IMR-90 (cell line): ENCODE measurements at regions not wholly inside any gene's neighbourhood (a gene's known extent, or its start where the extent isn't known, plus 50 kb on each side); places are given as distances from the start of the nearest gene placed in this dataset.

Source experiments
- ATAC-seq: fragments of 200-7000 bp; cut with Tn5 transposase; 2 replicates; pipeline ENCODE4 v1.9.1; 2020; ENCODE audit warnings: low read depth, mild to moderate bottlenecking, moderate library complexity
- BruUV-seq: library from RNA; stranded (reverse); fragments of 400-500 nt; replicated peaks from 2 replicates; lab custom pipeline; 2021; lab: Mats Ljungman, UMichigan
- CTCF ChIA-PET: fragments of 300-600 bp; formaldehyde crosslinking; extraction: SDS; loops from one replicate; lab custom pipeline; 2021; ENCODE audit warnings: antibody characterized with exemption; lab: Yijun Ruan, JAX
- POLR2A ChIA-PET: fragments of 300-600 bp; sonication (Branson Sonifier 250); formaldehyde crosslinking; loops from one replicate; lab custom pipeline; 2022; ENCODE audit warnings: antibody characterized with exemption; ENCODE audit not compliant: unreplicated experiment; lab: Charles Lee
- DNase-seq: peaks from one replicate; pipeline ENCODE4 v3.0.0; 2013
- H2AFZ ChIP-seq: replicated peaks from 2 replicates; pipeline ENCODE3; 2013; ENCODE audit warnings: low read length, mild to moderate bottlenecking; ENCODE audit not compliant: poor library complexity
- H2AK5ac ChIP-seq: 2 replicates; pipeline ENCODE4 v1.6.1; 2013; ENCODE audit warnings: low read depth, low read length, inconsistent platforms
- H2AK9ac ChIP-seq: replicated peaks from 2 replicates; pipeline ENCODE3; 2013; ENCODE audit warnings: mild to moderate bottlenecking, low read depth, low read length, moderate library complexity; ENCODE audit not compliant: poor library complexity
- H2BK120ac ChIP-seq: 2 replicates; pipeline ENCODE4 v1.6.1; 2013; ENCODE audit warnings: low read depth, low read length, inconsistent platforms
- H2BK15ac ChIP-seq: 3 replicates; pipeline ENCODE4 v1.6.1; 2013; ENCODE audit warnings: low read depth, low read length, inconsistent platforms
- H2BK20ac ChIP-seq: 2 replicates; pipeline ENCODE4 v1.6.1; 2013; ENCODE audit warnings: low read depth, mild to moderate bottlenecking, inconsistent platforms, low read length, moderate library complexity
- H2BK5ac ChIP-seq: 2 replicates; pipeline ENCODE4 v1.6.1; 2013; ENCODE audit warnings: mild to moderate bottlenecking, low read depth, low read length, inconsistent platforms; ENCODE audit not compliant: poor library complexity, severe bottlenecking
- H3K14ac ChIP-seq: replicated peaks from 2 replicates; pipeline ENCODE4 v1.6.1; 2013; ENCODE audit warnings: low read depth, low read length, inconsistent platforms
- H3K18ac ChIP-seq: 2 replicates; pipeline ENCODE4 v1.6.1; 2013; ENCODE audit warnings: low read depth, low read length, control low read depth
- H3K23ac ChIP-seq: 2 replicates; pipeline ENCODE4 v1.6.1; 2013; ENCODE audit warnings: low read depth, low read length, inconsistent platforms
- H3K27ac ChIP-seq: 2 replicates; pipeline ENCODE4 v1.5.1; 2013; ENCODE audit warnings: mild to moderate bottlenecking, control low read depth, low read length; ENCODE audit not compliant: insufficient read depth
- H3K27me3 ChIP-seq: 2 replicates; pipeline ENCODE4 v1.6.1; 2013; ENCODE audit warnings: low read length; ENCODE audit not compliant: control insufficient read depth, insufficient read depth
- H3K36me3 ChIP-seq: 2 replicates; pipeline ENCODE4 v1.6.1; 2013; ENCODE audit warnings: low read length, mixed read lengths; ENCODE audit not compliant: control insufficient read depth, insufficient read depth
- H3K4ac ChIP-seq: 2 replicates; pipeline ENCODE4 v1.6.1; 2013; ENCODE audit warnings: low read depth, low read length, inconsistent platforms
- H3K4me1 ChIP-seq: 2 replicates; pipeline ENCODE4 v1.6.1; 2013; ENCODE audit warnings: low read length, mixed read lengths; ENCODE audit not compliant: control insufficient read depth, insufficient read depth
- H3K4me2 ChIP-seq: 2 replicates; pipeline ENCODE4 v1.6.1; 2013; ENCODE audit warnings: low read depth, mild to moderate bottlenecking, control low read depth, low read length, moderate library complexity
- H3K4me3 ChIP-seq: 2 replicates; pipeline ENCODE4 v1.5.1; 2013; ENCODE audit warnings: low read depth, mild to moderate bottlenecking, control low read depth, low read length, moderate library complexity; ENCODE audit not compliant: insufficient read depth
- H3K56ac ChIP-seq: 2 replicates; pipeline ENCODE4 v1.6.1; 2013; ENCODE audit warnings: low read length, inconsistent platforms; ENCODE audit not compliant: insufficient read depth; ENCODE audit errors: extremely low read depth
- H3K79me1 ChIP-seq, 2 experiments: 2 replicates each; pipeline ENCODE4 v1.6.1; 2013; ENCODE audit warnings: low read length in 2 of 2, inconsistent platforms in 1 of 2, low read depth in 1 of 2
- H3K9ac ChIP-seq: 2 replicates; pipeline ENCODE4 v1.6.1; 2013; ENCODE audit warnings: low read depth, low read length, control low read depth
- H3K9me1 ChIP-seq: 2 replicates; pipeline ENCODE4 v1.6.1; 2013; ENCODE audit warnings: low read length, inconsistent platforms; ENCODE audit not compliant: insufficient read depth
- H3K9me3 ChIP-seq: 2 replicates; pipeline ENCODE4 v1.6.1; 2013; ENCODE audit warnings: low read length; ENCODE audit not compliant: control insufficient read depth, insufficient read depth
- H4K20me1 ChIP-seq: 2 replicates; pipeline ENCODE4 v1.6.1; 2013; ENCODE audit warnings: low read length, inconsistent platforms; ENCODE audit not compliant: insufficient read depth
- H4K5ac ChIP-seq: 2 replicates; pipeline ENCODE4 v1.6.1; 2013; ENCODE audit warnings: mild to moderate bottlenecking, low read depth, low read length, control low read depth
- H4K8ac ChIP-seq, 2 experiments: 2 replicates each; pipeline ENCODE4 v1.6.1; 2013; ENCODE audit warnings: low read depth in 2 of 2, low read length in 2 of 2, control low read depth in 1 of 2, inconsistent platforms in 1 of 2
- H4K91ac ChIP-seq: 2 replicates; pipeline ENCODE4 v1.6.1; 2013; ENCODE audit warnings: low read depth, low read length, inconsistent platforms; ENCODE audit not compliant: insufficient read depth
- BHLHE40 ChIP-seq: fragments of 150-350 bp; IDR thresholded peaks from 2 replicates; pipeline ENCODE4 v1.6.1; 2016; ENCODE audit warnings: mild to moderate bottlenecking, low read depth, low read length
- CEBPB ChIP-seq: IDR thresholded peaks from 2 replicates; pipeline ENCODE4 v1.6.1; 2012; ENCODE audit warnings: low read depth, low read length, improper control_type of control experiment
- CHD1 ChIP-seq: IDR thresholded peaks from 2 replicates; pipeline ENCODE4 v1.6.1; 2012; ENCODE audit warnings: low read depth, low read length, improper control_type of control experiment
- CTCF ChIP-seq: conservative IDR thresholded peaks from 2 replicates; pipeline ENCODE4 v1.5.1; 2012; ENCODE audit warnings: mild to moderate bottlenecking, low read depth, low read length, improper control_type of control experiment
- ELK1 ChIP-seq: fragments of 150-350 bp; IDR thresholded peaks from 2 replicates; pipeline ENCODE4 v1.6.1; 2016; ENCODE audit warnings: low read depth, mild to moderate bottlenecking, low read length, moderate library complexity, borderline replicate concordance
- FOS ChIP-seq: fragments of 150-350 bp; IDR thresholded peaks from 2 replicates; pipeline ENCODE4 v1.6.1; 2016; ENCODE audit warnings: low read depth, low read length
- MAFK ChIP-seq: IDR thresholded peaks from 2 replicates; pipeline ENCODE4 v1.6.1; 2012; ENCODE audit warnings: low read depth, low read length, improper control_type of control experiment
- MAZ ChIP-seq: IDR thresholded peaks from 2 replicates; pipeline ENCODE4 v1.6.1; 2012; ENCODE audit warnings: low read depth, mild to moderate bottlenecking, low read length, improper control_type of control experiment, moderate library complexity, borderline replicate concordance
- MXI1 ChIP-seq: IDR thresholded peaks from 2 replicates; pipeline ENCODE4 v1.6.1; 2012; ENCODE audit warnings: low read depth, mild to moderate bottlenecking, low read length, moderate library complexity, borderline replicate concordance
- NFE2L2 ChIP-seq: fragments of 150-350 bp; IDR thresholded peaks from 2 replicates; pipeline ENCODE4 v1.6.1; 2016; ENCODE audit warnings: low read depth, mild to moderate bottlenecking, low read length
- POLR2A ChIP-seq: IDR thresholded peaks from 2 replicates; pipeline ENCODE4 v1.6.1; 2012; ENCODE audit warnings: mild to moderate bottlenecking, low read depth, low read length
- RAD21 ChIP-seq: IDR thresholded peaks from 2 replicates; pipeline ENCODE4 v1.6.1; 2012; ENCODE audit warnings: low read length, improper control_type of control experiment
- RCOR1 ChIP-seq: IDR thresholded peaks from 2 replicates; pipeline ENCODE4 v1.6.1; 2012; ENCODE audit warnings: mild to moderate bottlenecking, low read length, improper control_type of control experiment; ENCODE audit not compliant: insufficient replicate concordance
- RFX5 ChIP-seq: IDR thresholded peaks from 2 replicates; pipeline ENCODE4 v1.8.0; 2012; ENCODE audit warnings: low read depth, mild to moderate bottlenecking, low read length, moderate library complexity
- SMC3 ChIP-seq: fragments of 150-350 bp; IDR thresholded peaks from 2 replicates; pipeline ENCODE4 v1.6.1; 2016; ENCODE audit warnings: low read depth, mild to moderate bottlenecking, antibody characterized with exemption, low read length, moderate library complexity
- USF2 ChIP-seq: fragments of 150-350 bp; IDR thresholded peaks from 2 replicates; pipeline ENCODE4 v1.6.1; 2017; ENCODE audit warnings: mild to moderate bottlenecking, antibody characterized with exemption, low read length, low read depth
- WGBS, 2 experiments: methylation state at CpG; one replicate each; pipeline versions ENCODE4 v1.1.5 to v1.1.7; 2013; ENCODE audit warnings: missing lambda C conversion rate in 2 of 2; ENCODE audit not compliant: insufficient read length in 1 of 2; ENCODE audit errors: extremely low coverage in 2 of 2; 5-methylcytosine and 5-hydroxymethylcytosine counted together
- dilution Hi-C: fragments of 300-500 bp; cut with HindIII; formaldehyde crosslinking; loops from one replicate; pipeline ENCODE4 v1.14.3; 2018; ENCODE audit warnings: low sequenced_read_pairs; ENCODE audit not compliant: unreplicated experiment
- in situ Hi-C: fragments of 300-500 bp; cut with MboI; formaldehyde crosslinking; loops from 3 replicates; pipeline ENCODE4 v1.14.3; 2019; ENCODE audit warnings: low sequenced_read_pairs, inconsistent platforms, mixed read lengths
- intact Hi-C: fragments of 100-400 bp; cut with micrococcal nuclease; formaldehyde crosslinking; loops from 2 replicates; pipeline ENCODE4 v1.10.0; 2022

- Histone ChIP-seq H3K27ac (no peak overlapping the region), H2BK20ac (no peak overlapping the region), H3K4me3 (no peak overlapping the region), H3K36me3 (no peaks in the 10 kb centered on the region), H2BK15ac (no peak overlapping the region), H4K8ac (no peak overlapping the region), H3K79me1 (no peaks in the 10 kb centered on the region), H4K5ac (no peak overlapping the region), H3K18ac (no peak overlapping the region), H3K9me3 (no peaks in the 10 kb centered on the region), H3K4me2 (no peak overlapping the region), H2AK9ac (no peak overlapping the region), H2BK5ac (no peak overlapping the region), H4K91ac (no peak overlapping the region), H2AFZ (no peak overlapping the region), H3K4ac (no peak overlapping the region), H4K20me1 (no peaks in the 10 kb centered on the region), H2AK5ac (no peak overlapping the region), H3K4me1 (peaks cover 2% of the 10 kb centered on the region; the same call in 1 of the 2 replicates), H3K23ac (no peak overlapping the region), H2BK120ac (no peak overlapping the region), H3K56ac (no peak overlapping the region), H3K9ac (no peak overlapping the region), H3K27me3 (peaks cover 41% of the 10 kb centered on the region), H3K9me1 (no peaks in the 10 kb centered on the region), H3K14ac (no peak overlapping the region)
- TF ChIP-seq NFE2L2, result no peak
- TF ChIP-seq RCOR1, result no peak
- TF ChIP-seq RAD21, result no peak
- TF ChIP-seq FOS, result no peak
- no peak for TF ChIP-seq BHLHE40
- TF ChIP-seq RFX5, result no peak
- no peak for TF ChIP-seq SMC3
- no peak for TF ChIP-seq USF2
- TF ChIP-seq CHD1, result no peak
- no peak for TF ChIP-seq MXI1
- TF ChIP-seq POLR2A, result no peak
- TF ChIP-seq ELK1, result no peak
- TF ChIP-seq CTCF, result no peak
- no peak for TF ChIP-seq MAFK
- TF ChIP-seq MAZ, result no peak
- TF ChIP-seq CEBPB, result no peak
- 90% methylated on average over 14 of the region's 33 CpGs; no CpG with 5 or more reads in 1 of the 2 experiments for WGBS, 2 experiments
- no peak for ATAC-seq
- ChIA-PET POLR2A (no interaction called here), CTCF (no interaction called here)
- dilution Hi-C loops (no loop called here), in situ Hi-C loops (no loop called here), intact Hi-C loops (no loop called here)
- DNase-seq, result no peak
- BruUV-seq, result no TSS peak
These were observed 83.1 kb downstream of the PDGFA start for GRCh38 chr7:436367-437128.
